Right lobe of liver (tissue), 4 donors: ENCODE measurements at regions not wholly inside any gene's neighbourhood (a gene's known extent, or its start where the extent isn't known, plus 50 kb on each side); places are given as distances from the start of the nearest gene placed in this dataset.

Source experiments
- CTCF ChIP-seq, 4 donors: fragments of 200-600 bp in 3 of 4; fragments of 450-650 bp in 1 of 4; IDR thresholded peaks; one replicate each; pipeline versions ENCODE4 v1.5.1 to v1.8.0; 2016 to 2022; ENCODE audit warnings: antibody characterized with exemption in 4 of 4, mild to moderate bottlenecking in 2 of 4
- POLR2A ChIP-seq: fragments of 450-650 bp; IDR thresholded peaks from one replicate; pipeline ENCODE4 v1.6.1; 2017; ENCODE audit warnings: antibody characterized with exemption, mild to moderate bottlenecking
- donor health status: DM: no; HTN: no; CAD: no.
- donor health status: DM: no; HTN: no; CAD: no.
- donor health status: DM: no; HTN: yes; CAD: no.

- TF ChIP-seq CTCF (IDR thresholded peaks at IDR 0.05) (no peak), POLR2A (no peak)
These were observed 124.5 kb downstream of the KCTD15 start for GRCh38 chr19:33921165-33921564.
